HCT116 (cell line): ENCODE measurements at regions not wholly inside any gene's neighbourhood (a gene's known extent, or its start where the extent isn't known, plus 50 kb on each side); places are given as distances from the start of the nearest gene placed in this dataset.

Source experiments
- ATAC-seq: fragments of 200-7000 bp; cut with Tn5 transposase; 2 replicates; pipeline ENCODE4 v1.9.1; 2020; ENCODE audit warnings: mild to moderate bottlenecking, moderate library complexity
- BruUV-seq: library from RNA; stranded (reverse); fragments of 400-500 nt; replicated peaks from 2 replicates; lab custom pipeline; 2021; lab: Mats Ljungman, UMichigan
- CTCF ChIA-PET: fragments of 300-600 bp; sonication (Branson Sonifier 250); formaldehyde crosslinking; loops from one replicate; lab custom pipeline; 2021; ENCODE audit warnings: antibody characterized with exemption; lab: Charles Lee
- POLR2A ChIA-PET: fragments of 300-600, 350-600 bp; sonication (Branson Sonifier 250); formaldehyde crosslinking; loops from one replicate; lab custom pipeline; 2021; ENCODE audit warnings: antibody characterized with exemption; lab: Charles Lee
- RAD21 ChIA-PET, 2 experiments: fragments of 300-600 bp; sonication (Branson Sonifier 250); formaldehyde crosslinking; loops; one replicate each; lab custom pipeline; 2023; ENCODE audit warnings: low total read pairs in 2 of 2; ENCODE audit not compliant: uncharacterized antibody in 2 of 2, unreplicated experiment in 2 of 2, low non-redundant PET in 1 of 2; lab: Charles Lee
- DNase-seq: peaks from one replicate; pipeline ENCODE4 v3.0.0-alpha.2; 2010; ENCODE audit warnings: low read depth, low spot score
- H2AFZ ChIP-seq: fragments of 200-600 bp; shearing (Covaris generic), sonication (generic); 2 replicates; pipeline ENCODE4 v1.6.1; 2017; ENCODE audit warnings: low read depth, mixed run types, mixed read lengths, antibody characterized with exemption, low read length; ENCODE audit not compliant: poor library complexity, severe bottlenecking
- H3K27ac ChIP-seq: 2 replicates; pipeline ENCODE4 v1.5.1; 2012; ENCODE audit warnings: low read depth, low read length
- H3K27me3 ChIP-seq: fragments of 200-600 bp; sonication (generic); 2 replicates; pipeline ENCODE4 v1.6.1; 2016; ENCODE audit warnings: mixed run types, low read length, mixed read lengths; ENCODE audit not compliant: insufficient read depth
- H3K36me3 ChIP-seq, 2 experiments: fragments of 200-500 bp in 1 of 2; fragments of 200-600 bp in 1 of 2; sonication (Bioruptor generic) in 1 of 2; sonication (generic) in 1 of 2; 2 replicates each; pipeline versions ENCODE4 v1.5.1 to v1.6.1; 2014 to 2016; ENCODE audit warnings: low read length in 2 of 2, inconsistent platforms in 1 of 2, mixed read lengths in 1 of 2, mixed run types in 1 of 2; ENCODE audit not compliant: insufficient read depth in 2 of 2, control insufficient read depth in 1 of 2
- H3K4me1 ChIP-seq, 2 experiments: fragments of 200-600 bp in 1 of 2; sonication (generic) in 1 of 2; 2 replicates each; pipeline versions ENCODE4 v1.5.1 to v1.6.1; 2012 to 2017; ENCODE audit warnings: low read length in 2 of 2, inconsistent platforms in 1 of 2, mild to moderate bottlenecking in 1 of 2, mixed read lengths in 1 of 2, mixed run types in 1 of 2, moderate library complexity in 1 of 2; ENCODE audit not compliant: insufficient read depth in 2 of 2, control insufficient read depth in 1 of 2
- H3K4me2 ChIP-seq: fragments of 200-600 bp; sonication (generic); 2 replicates; pipeline ENCODE4 v1.6.1; 2017; ENCODE audit warnings: mixed run types, low read length, mixed read lengths
- H3K4me3 ChIP-seq, 2 experiments: fragments of 200-600 bp in 1 of 2; sonication (generic) in 1 of 2; replicated peaks in 1 of 2; 2 replicates each; pipeline ENCODE4 v1.5.1; 2011 to 2016; ENCODE audit warnings: low read length in 2 of 2, control low read depth in 1 of 2, low read depth in 1 of 2, mild to moderate bottlenecking in 1 of 2, mixed read lengths in 1 of 2, mixed run types in 1 of 2
- H3K79me2 ChIP-seq: fragments of 200-600 bp; sonication (generic); 2 replicates; pipeline ENCODE4 v1.6.1; 2017; ENCODE audit warnings: mild to moderate bottlenecking, mixed run types, low read length, moderate library complexity, mixed read lengths; ENCODE audit not compliant: insufficient read depth
- H3K9ac ChIP-seq: fragments of 200-600 bp; sonication (generic); 2 replicates; pipeline ENCODE4 v1.6.1; 2016; ENCODE audit warnings: low read length, mixed read lengths
- H3K9me2 ChIP-seq: fragments of 200-600 bp; sonication (generic), shearing (Covaris generic); 2 replicates; pipeline ENCODE4 v1.6.1; 2017; ENCODE audit warnings: mixed run types, mild to moderate bottlenecking, moderate library complexity; ENCODE audit not compliant: insufficient read depth
- H3K9me3 ChIP-seq, 2 experiments: fragments of 200-500 bp in 1 of 2; fragments of 200-600 bp in 1 of 2; sonication (Bioruptor generic) in 1 of 2; sonication (generic) in 1 of 2; 2 replicates each; pipeline ENCODE4 v1.6.1; 2014 to 2017; ENCODE audit warnings: low read length in 2 of 2, mixed read lengths in 2 of 2, inconsistent platforms in 1 of 2, low read depth in 1 of 2, mild to moderate bottlenecking in 1 of 2, mixed run types in 1 of 2, moderate library complexity in 1 of 2; ENCODE audit not compliant: control insufficient read depth in 1 of 2, insufficient read depth in 1 of 2
- H4K20me1 ChIP-seq: fragments of 200-600 bp; sonication (generic), shearing (Covaris generic); 2 replicates; pipeline ENCODE4 v1.6.1; 2017; ENCODE audit warnings: mixed run types, mild to moderate bottlenecking, moderate library complexity; ENCODE audit not compliant: insufficient read depth
- ATF3 ChIP-seq: IDR thresholded peaks from 2 replicates; pipeline ENCODE4 v1.6.1; 2012
- EGR1 ChIP-seq: IDR thresholded peaks from 2 replicates; pipeline ENCODE4 v1.6.1; 2012; ENCODE audit warnings: low read depth
- FOSL1 ChIP-seq: IDR thresholded peaks from 2 replicates; pipeline ENCODE4 v1.6.1; 2012; ENCODE audit warnings: low read depth
- POLR2A ChIP-seq: IDR thresholded peaks from 2 replicates; pipeline ENCODE4 v1.7.0; 2011; ENCODE audit warnings: borderline replicate concordance; ENCODE audit not compliant: insufficient read depth, insufficient read length; ENCODE audit errors: extremely low read depth
- POLR2AphosphoS5 ChIP-seq: IDR thresholded peaks from 2 replicates; pipeline ENCODE4 v1.6.1; 2011; ENCODE audit warnings: mild to moderate bottlenecking, low read depth, low read length, moderate library complexity
- RAD21 ChIP-seq: IDR thresholded peaks from 2 replicates; pipeline ENCODE4 v1.6.1; 2012; ENCODE audit warnings: low read depth, mild to moderate bottlenecking
- SIN3A ChIP-seq: IDR thresholded peaks from 2 replicates; pipeline ENCODE4 v1.6.1; 2012; ENCODE audit warnings: low read depth
- SP1 ChIP-seq: IDR thresholded peaks from 2 replicates; pipeline ENCODE4 v1.6.1; 2012; ENCODE audit warnings: low read depth
- SRF ChIP-seq: IDR thresholded peaks from 2 replicates; pipeline ENCODE4 v1.6.1; 2012; ENCODE audit warnings: low read depth
- YY1 ChIP-seq: IDR thresholded peaks from 2 replicates; pipeline ENCODE4 v1.6.1; 2011; ENCODE audit warnings: low read length, low read depth, moderate library complexity, mild to moderate bottlenecking; ENCODE audit not compliant: insufficient replicate concordance; ENCODE audit errors: extremely low read depth
- ZBTB33 ChIP-seq: IDR thresholded peaks from 2 replicates; pipeline ENCODE4 v1.6.1; 2011; ENCODE audit warnings: mild to moderate bottlenecking, low read length, moderate library complexity; ENCODE audit not compliant: insufficient replicate concordance; ENCODE audit errors: extremely low read depth
- ZFX ChIP-seq: fragments of 450-650 bp; IDR thresholded peaks from 2 replicates; pipeline ENCODE4 v1.6.1; 2017
- ZNF274 ChIP-seq: fragments of 200-500 bp; sonication (Bioruptor generic); IDR thresholded peaks from 2 replicates; pipeline ENCODE4 v1.6.1; 2014; ENCODE audit warnings: mild to moderate bottlenecking, low read depth, low read length, inconsistent platforms
- intact Hi-C: fragments of 100-400 bp; cut with micrococcal nuclease; formaldehyde crosslinking; loops from 2 replicates; pipeline ENCODE4 v1.10.0; 2022
- TF ChIP-seq, protein P1 (sequence below): IDR thresholded peaks from 2 replicates; pipeline ENCODE4 v1.6.1; 2012; ENCODE audit warnings: low read depth
- TF ChIP-seq, protein P2 (sequence below): IDR thresholded peaks from 2 replicates; pipeline ENCODE4 v1.6.1; 2012

GRCh38 chrX:104419211-104419610, 146.8 kb upstream of the IL1RAPL2 start:
- H3K36me3 ChIP-seq = no peaks in the 10 kb centered on the region
- no peaks in the 10 kb centered on the region for H4K20me1 ChIP-seq
- no peaks in the 10 kb centered on the region for H3K9me2 ChIP-seq
- H3K9ac ChIP-seq = no peak overlapping the region
- RAD21 ChIA-PET = no interaction called here
- H3K27ac ChIP-seq = no peak overlapping the region
- H3K4me2 ChIP-seq = no peak overlapping the region
- no peak overlapping the region for H3K4me3 ChIP-seq
- BruUV-seq = no TSS peak
- CTCF ChIA-PET = no interaction called here
- POLR2A ChIA-PET = no interaction called here
- no peaks in the 10 kb centered on the region for H3K9me3 ChIP-seq
- TF ChIP-seq POLR2AphosphoS5 = no peak
- TF ChIP-seq YY1 = no peak
- TF ChIP-seq EGR1 = no peak
- TF ChIP-seq ZNF274 = no peak
- no peak for TF ChIP-seq SIN3A
- no peaks in the 10 kb centered on the region for H3K4me1 ChIP-seq
- no peak overlapping the region for H2AFZ ChIP-seq
- intact Hi-C loops = no loop called here
- no peaks in the 10 kb centered on the region for H3K79me2 ChIP-seq
- no peaks in the 10 kb centered on the region for H3K27me3 ChIP-seq
- no peak for ATAC-seq
- no peak for DNase-seq

GRCh38 chrX:104411800-104412199, 154.2 kb upstream of the IL1RAPL2 start:
- Histone ChIP-seq H3K36me3 (no peaks in the 10 kb centered on the region), H3K79me2 (no peaks in the 10 kb centered on the region), H3K4me2 (no peak overlapping the region), H2AFZ (no peak overlapping the region), H3K4me1 (no peaks in the 10 kb centered on the region), H3K27me3 (no peaks in the 10 kb centered on the region), H3K9me3 (no peaks in the 10 kb centered on the region), H4K20me1 (no peaks in the 10 kb centered on the region), H3K9ac (no peak overlapping the region), H3K4me3 (no peak overlapping the region), H3K9me2 (no peaks in the 10 kb centered on the region), H3K27ac (no peak overlapping the region)
- CTCF ChIA-PET = no interaction called here
- ATAC-seq (no peak), DNase-seq (no peak)
- BruUV-seq = no TSS peak
- RAD21 ChIA-PET = no interaction called here
- TF ChIP-seq POLR2A = no peak
- no peak for TF ChIP-seq RAD21
- no peak for TF ChIP-seq YY1
- TF ChIP-seq SIN3A = no peak
- TF ChIP-seq SP1 = no peak
- no peak for TF ChIP-seq SRF
- TF ChIP-seq FOSL1 = no peak
- TF ChIP-seq ATF3 = no peak
- TF ChIP-seq, protein P1, sequence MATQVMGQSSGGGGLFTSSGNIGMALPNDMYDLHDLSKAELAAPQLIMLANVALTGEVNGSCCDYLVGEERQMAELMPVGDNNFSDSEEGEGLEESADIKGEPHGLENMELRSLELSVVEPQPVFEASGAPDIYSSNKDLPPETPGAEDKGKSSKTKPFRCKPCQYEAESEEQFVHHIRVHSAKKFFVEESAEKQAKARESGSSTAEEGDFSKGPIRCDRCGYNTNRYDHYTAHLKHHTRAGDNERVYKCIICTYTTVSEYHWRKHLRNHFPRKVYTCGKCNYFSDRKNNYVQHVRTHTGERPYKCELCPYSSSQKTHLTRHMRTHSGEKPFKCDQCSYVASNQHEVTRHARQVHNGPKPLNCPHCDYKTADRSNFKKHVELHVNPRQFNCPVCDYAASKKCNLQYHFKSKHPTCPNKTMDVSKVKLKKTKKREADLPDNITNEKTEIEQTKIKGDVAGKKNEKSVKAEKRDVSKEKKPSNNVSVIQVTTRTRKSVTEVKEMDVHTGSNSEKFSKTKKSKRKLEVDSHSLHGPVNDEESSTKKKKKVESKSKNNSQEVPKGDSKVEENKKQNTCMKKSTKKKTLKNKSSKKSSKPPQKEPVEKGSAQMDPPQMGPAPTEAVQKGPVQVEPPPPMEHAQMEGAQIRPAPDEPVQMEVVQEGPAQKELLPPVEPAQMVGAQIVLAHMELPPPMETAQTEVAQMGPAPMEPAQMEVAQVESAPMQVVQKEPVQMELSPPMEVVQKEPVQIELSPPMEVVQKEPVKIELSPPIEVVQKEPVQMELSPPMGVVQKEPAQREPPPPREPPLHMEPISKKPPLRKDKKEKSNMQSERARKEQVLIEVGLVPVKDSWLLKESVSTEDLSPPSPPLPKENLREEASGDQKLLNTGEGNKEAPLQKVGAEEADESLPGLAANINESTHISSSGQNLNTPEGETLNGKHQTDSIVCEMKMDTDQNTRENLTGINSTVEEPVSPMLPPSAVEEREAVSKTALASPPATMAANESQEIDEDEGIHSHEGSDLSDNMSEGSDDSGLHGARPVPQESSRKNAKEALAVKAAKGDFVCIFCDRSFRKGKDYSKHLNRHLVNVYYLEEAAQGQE = no peak
- no peak for TF ChIP-seq ZFX
- TF ChIP-seq, protein P2, sequence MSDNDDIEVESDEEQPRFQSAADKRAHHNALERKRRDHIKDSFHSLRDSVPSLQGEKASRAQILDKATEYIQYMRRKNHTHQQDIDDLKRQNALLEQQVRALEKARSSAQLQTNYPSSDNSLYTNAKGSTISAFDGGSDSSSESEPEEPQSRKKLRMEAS = no peak
- TF ChIP-seq ZBTB33 = no peak
- no peak for TF ChIP-seq EGR1
- intact Hi-C loops = no loop called here
- POLR2A ChIA-PET = no interaction called here
